K562 (cell line): ENCODE measurements at regions not wholly inside any gene's neighbourhood (a gene's known extent, or its start where the extent isn't known, plus 50 kb on each side); places are given as distances from the start of the nearest gene placed in this dataset.
"Not testable (repeated sequence)": the region's sequence is repeated elsewhere in the genome, so short reads cannot be mapped to it uniquely, and the experiment has no call there.

Experiments used
- ETV5 ChIP-seq: sonication (generic); formaldehyde crosslinking; IDR thresholded peaks from 2 replicates; pipeline ENCODE4 v1.4.0; 2020; ENCODE audit warnings: low read depth, mild to moderate bottlenecking, missing genetic modification reagents
- MLLT1 ChIP-seq, 2 experiments: fragments of 450-650 bp; IDR thresholded peaks; 2 replicates each; pipeline ENCODE4 v1.6.1; 2016
- SMARCA4 ChIP-seq: fragments of 450-650 bp; IDR thresholded peaks from 2 replicates; pipeline ENCODE4 v1.6.1; 2016
- TAF9B ChIP-seq: fragments of 450-650 bp; IDR thresholded peaks from 2 replicates; pipeline ENCODE4 v1.6.1; 2018; ENCODE audit warnings: mild to moderate bottlenecking; ENCODE audit not compliant: partially characterized antibody
- TOE1 ChIP-seq, 2 experiments: fragments of 450-650 bp in 1 of 2; sonication (generic) in 1 of 2; formaldehyde crosslinking in 1 of 2; IDR thresholded peaks; 2 replicates each; pipeline versions ENCODE4 v1.7.1 to v1.8.0; 2016 to 2022; ENCODE audit warnings: borderline replicate concordance in 2 of 2, mild to moderate bottlenecking in 2 of 2, antibody characterized with exemption in 1 of 2, inconsistent platforms in 1 of 2, low read depth in 1 of 2, missing genetic modification reagents in 1 of 2, moderate library complexity in 1 of 2
- TRIM24 ChIP-seq, 2 experiments: fragments of 450-650 bp; IDR thresholded peaks; 2 replicates each; pipeline ENCODE4 v1.6.1; 2016
- ZBTB40 ChIP-seq, 2 experiments: fragments of 450-650 bp in 1 of 2; sonication (generic) in 1 of 2; formaldehyde crosslinking in 1 of 2; IDR thresholded peaks; 2 replicates each; pipeline versions ENCODE4 v1.7.1 to v1.9.0; 2016 to 2022; ENCODE audit warnings: inconsistent platforms in 1 of 2, mild to moderate bottlenecking in 1 of 2, missing genetic modification reagents in 1 of 2
- TF ChIP-seq, protein P1 (sequence below): fragments of 450-650 bp; IDR thresholded peaks from 2 replicates; pipeline ENCODE4 v1.6.1; 2017; ENCODE audit warnings: antibody characterized with exemption, mild to moderate bottlenecking

DNA sequence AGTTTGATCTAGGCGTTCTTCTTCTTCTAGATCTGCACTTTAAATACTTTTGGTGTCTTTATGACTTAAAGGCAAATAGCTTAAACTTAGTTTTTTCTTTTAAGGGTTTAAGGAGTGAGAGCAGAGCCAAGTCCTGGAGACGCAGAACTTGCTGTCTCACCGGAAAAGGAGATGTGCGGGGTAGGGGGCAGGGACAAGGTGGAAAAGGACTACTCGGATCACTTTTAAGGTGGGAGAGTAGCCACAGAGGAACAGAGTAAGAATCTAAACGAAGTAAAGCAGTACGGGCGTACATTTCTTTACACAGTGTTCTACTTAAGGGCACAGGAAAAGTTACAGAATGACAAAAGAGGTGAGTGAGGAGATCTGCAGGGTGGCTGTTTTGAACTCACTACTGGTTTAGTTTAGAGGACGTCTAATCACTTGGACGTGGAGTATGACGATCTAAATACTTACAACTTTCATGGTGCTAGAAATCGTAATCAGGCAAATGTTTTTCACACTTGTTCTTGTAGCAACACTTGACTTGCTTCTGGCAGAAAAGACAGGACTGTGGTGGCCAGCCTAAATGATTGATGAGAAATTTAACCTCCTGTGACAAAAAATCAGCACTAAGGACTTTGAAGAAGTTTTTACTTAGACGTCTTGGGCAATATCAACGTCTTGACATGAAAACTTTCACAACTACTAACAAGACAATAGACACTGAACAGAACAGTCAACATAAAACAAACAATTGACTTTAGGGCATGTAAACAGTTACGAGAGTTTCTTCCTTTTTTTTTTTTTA is 127.0 kb downstream of the ART5 start (continued):
- TF ChIP-seq MLLT1 (IDR thresholded peaks at IDR 0.05) (peak; percentile 22 to 35; a peak in 2 of 4 replicates), SMARCA4 (peak; percentile 53), TAF9B (peak; percentile 28), TOE1 (IDR thresholded peaks at IDR 0.05; ENCODE audit: borderline replicate concordance) (0 out of 2 replicates have a peak, but pooled peaks have one; percentile 29), ETV5 (peak; percentile 74), TRIM24 (IDR thresholded peaks at IDR 0.05) (0 out of 4 replicates have a peak, but pooled peaks of 1 of the 2 experiments have one; percentile 16), ZBTB40 (IDR thresholded peaks at IDR 0.05) (peak; percentile 32; the same call in 1 of the 2 replicates)
- TF ChIP-seq TOE1 (CRISPR knock-in tag; IDR thresholded peaks at IDR 0.05; ENCODE audit: borderline replicate concordance, low read depth); ZBTB40 (CRISPR knock-in tag; IDR thresholded peaks at IDR 0.05): not testable (repeated sequence)
- TF ChIP-seq, protein P1, sequence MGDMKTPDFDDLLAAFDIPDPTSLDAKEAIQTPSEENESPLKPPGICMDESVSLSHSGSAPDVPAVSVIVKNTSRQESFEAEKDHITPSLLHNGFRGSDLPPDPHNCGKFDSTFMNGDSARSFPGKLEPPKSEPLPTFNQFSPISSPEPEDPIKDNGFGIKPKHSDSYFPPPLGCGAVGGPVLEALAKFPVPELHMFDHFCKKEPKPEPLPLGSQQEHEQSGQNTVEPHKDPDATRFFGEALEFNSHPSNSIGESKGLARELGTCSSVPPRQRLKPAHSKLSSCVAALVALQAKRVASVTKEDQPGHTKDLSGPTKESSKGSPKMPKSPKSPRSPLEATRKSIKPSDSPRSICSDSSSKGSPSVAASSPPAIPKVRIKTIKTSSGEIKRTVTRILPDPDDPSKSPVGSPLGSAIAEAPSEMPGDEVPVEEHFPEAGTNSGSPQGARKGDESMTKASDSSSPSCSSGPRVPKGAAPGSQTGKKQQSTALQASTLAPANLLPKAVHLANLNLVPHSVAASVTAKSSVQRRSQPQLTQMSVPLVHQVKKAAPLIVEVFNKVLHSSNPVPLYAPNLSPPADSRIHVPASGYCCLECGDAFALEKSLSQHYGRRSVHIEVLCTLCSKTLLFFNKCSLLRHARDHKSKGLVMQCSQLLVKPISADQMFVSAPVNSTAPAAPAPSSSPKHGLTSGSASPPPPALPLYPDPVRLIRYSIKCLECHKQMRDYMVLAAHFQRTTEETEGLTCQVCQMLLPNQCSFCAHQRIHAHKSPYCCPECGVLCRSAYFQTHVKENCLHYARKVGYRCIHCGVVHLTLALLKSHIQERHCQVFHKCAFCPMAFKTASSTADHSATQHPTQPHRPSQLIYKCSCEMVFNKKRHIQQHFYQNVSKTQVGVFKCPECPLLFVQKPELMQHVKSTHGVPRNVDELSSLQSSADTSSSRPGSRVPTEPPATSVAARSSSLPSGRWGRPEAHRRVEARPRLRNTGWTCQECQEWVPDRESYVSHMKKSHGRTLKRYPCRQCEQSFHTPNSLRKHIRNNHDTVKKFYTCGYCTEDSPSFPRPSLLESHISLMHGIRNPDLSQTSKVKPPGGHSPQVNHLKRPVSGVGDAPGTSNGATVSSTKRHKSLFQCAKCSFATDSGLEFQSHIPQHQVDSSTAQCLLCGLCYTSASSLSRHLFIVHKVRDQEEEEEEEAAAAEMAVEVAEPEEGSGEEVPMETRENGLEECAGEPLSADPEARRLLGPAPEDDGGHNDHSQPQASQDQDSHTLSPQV, result 0 out of 2 replicates have a peak, but pooled peaks have one; percentile 62
- TF ChIP-seq, all 486 proteins: peak for 28; not testable (repeated sequence) for 458
